B cell (primary cell): ENCODE measurements at regions not wholly inside any gene's neighbourhood (a gene's known extent, or its start where the extent isn't known, plus 50 kb on each side); places are given as distances from the start of the nearest gene placed in this dataset.

ENCODE experiments used
- ATAC-seq: fragments of 200-7000 bp; cut with Tn5 transposase; one replicate; pipeline ENCODE4 v1.10.0; 2021; ENCODE audit warnings: low read depth, mild to moderate bottlenecking, moderate number of reproducible peaks, moderate library complexity
- CTCF ChIA-PET: fragments of 350-600 bp; sonication (Branson Sonifier 250); formaldehyde crosslinking; loops from one replicate; lab custom pipeline; 2021; ENCODE audit warnings: antibody characterized with exemption, inconsistent platforms; lab: Charles Lee
- POLR2A ChIA-PET: fragments of 350-600 bp; sonication (Branson Sonifier 250); formaldehyde crosslinking; loops from one replicate; lab custom pipeline; 2021; ENCODE audit warnings: antibody characterized with exemption; lab: Charles Lee
- DNase-seq: peaks from one replicate; pipeline ENCODE4 v3.0.0; 2013
- H2AFZ ChIP-seq: 2 replicates; pipeline ENCODE4 v1.6.1; 2012; ENCODE audit warnings: mild to moderate bottlenecking, low read depth, low read length; ENCODE audit not compliant: insufficient read depth, poor library complexity, severe bottlenecking
- H3K27ac ChIP-seq, 2 donors: 1 replicate in 1 of 2; 2 replicates in 1 of 2; pipeline ENCODE4 v1.5.1; 2012 to 2013; ENCODE audit warnings: low read length in 2 of 2, mild to moderate bottlenecking in 2 of 2, moderate library complexity in 1 of 2
- H3K27me3 ChIP-seq, 4 experiments: fragments of 200-600 bp in 1 of 4; sonication (generic) in 1 of 4; replicated peaks in 1 of 4; 1 replicate in 2 of 4; 2 replicates in 2 of 4; pipeline versions ENCODE4 v1.6.1 to v1.7.0; 2013 to 2016; ENCODE audit warnings: low read length in 3 of 4, mild to moderate bottlenecking in 2 of 4, mixed read lengths in 1 of 4, moderate library complexity in 1 of 4; ENCODE audit not compliant: insufficient read depth in 4 of 4, control insufficient read depth in 3 of 4; ENCODE audit errors: control extremely low read depth in 1 of 4
- H3K36me3 ChIP-seq, 2 experiments: replicated peaks in 1 of 2; 1 replicate in 1 of 2; 2 replicates in 1 of 2; pipeline versions ENCODE4 v1.6.1 to v1.7.1; 2013; ENCODE audit warnings: low read length in 1 of 2; ENCODE audit not compliant: insufficient read depth in 2 of 2, control insufficient read depth in 1 of 2; ENCODE audit errors: control extremely low read depth in 1 of 2, extremely low read depth in 1 of 2
- H3K4me1 ChIP-seq, 2 donors: fragments of 200-600 bp in 1 of 2; sonication (generic) in 1 of 2; 1 replicate in 1 of 2; 2 replicates in 1 of 2; pipeline versions ENCODE4 v1.5.1 to v1.6.1; 2013 to 2017; ENCODE audit warnings: low read length in 2 of 2; ENCODE audit not compliant: control insufficient read depth in 2 of 2, insufficient read depth in 2 of 2
- H3K4me2 ChIP-seq: replicated peaks from 2 replicates; pipeline ENCODE3; 2012; ENCODE audit warnings: mild to moderate bottlenecking, low read depth, low read length; ENCODE audit not compliant: poor library complexity, severe bottlenecking
- H3K4me3 ChIP-seq, 5 experiments: fragments of 200-600 bp in 1 of 5; sonication (generic) in 1 of 5; 1 replicate in 3 of 5; 2 replicates in 2 of 5; pipeline versions ENCODE4 v1.5.1 to v1.7.0; 2011 to 2016; ENCODE audit warnings: low read length in 4 of 5, mild to moderate bottlenecking in 4 of 5, low read depth in 2 of 5, control low read depth in 1 of 5, moderate library complexity in 1 of 5; ENCODE audit not compliant: insufficient read depth in 1 of 5; ENCODE audit errors: control extremely low read depth in 1 of 5, extremely low read depth in 1 of 5
- H3K79me2 ChIP-seq: fragments of 200-600 bp; sonication (generic); one replicate; pipeline ENCODE4 v1.6.0; 2016; ENCODE audit warnings: low read length; ENCODE audit not compliant: control insufficient read depth, insufficient read depth
- H3K9ac ChIP-seq: fragments of 200-600 bp; sonication (generic); 2 replicates; pipeline ENCODE4 v1.6.1; 2017; ENCODE audit warnings: mild to moderate bottlenecking, low read length, moderate library complexity
- H3K9me3 ChIP-seq, 3 donors: one replicate each; pipeline versions ENCODE4 v1.6.1 to v1.7.1; 2013; ENCODE audit warnings: low read length in 2 of 3; ENCODE audit not compliant: control insufficient read depth in 2 of 3, insufficient read depth in 1 of 3; ENCODE audit errors: control extremely low read depth in 1 of 3
- H4K20me1 ChIP-seq: 2 replicates; pipeline ENCODE4 v1.6.0; 2012; ENCODE audit warnings: mild to moderate bottlenecking, low read length; ENCODE audit not compliant: insufficient read depth, control insufficient read depth, poor library complexity, severe bottlenecking
- H3K27ac Mint-ChIP-seq: one replicate; pipeline ENCODE4 v1.8.0; 2021; ENCODE audit warnings: mixed read lengths
- H3K27me3 Mint-ChIP-seq: one replicate; pipeline ENCODE4 v1.8.0; 2021; ENCODE audit warnings: mixed read lengths
- H3K4me1 Mint-ChIP-seq: one replicate; pipeline ENCODE4 v1.8.0; 2021; ENCODE audit warnings: mixed read lengths
- H3K4me3 Mint-ChIP-seq: one replicate; pipeline ENCODE4 v1.8.0; 2021; ENCODE audit warnings: mixed read lengths
- H3K9me3 Mint-ChIP-seq: one replicate; pipeline ENCODE4 v1.8.0; 2022; ENCODE audit warnings: mixed read lengths; ENCODE audit not compliant: insufficient read depth
- CTCF ChIP-seq: fragments of 200-600 bp; IDR thresholded peaks from one replicate; pipeline ENCODE4 v1.8.0; 2022; ENCODE audit warnings: antibody characterized with exemption, mild to moderate bottlenecking
- EZH2 ChIP-seq: IDR thresholded peaks from 2 replicates; pipeline ENCODE4 v1.6.1; 2012; ENCODE audit warnings: borderline replicate concordance, low read depth, mild to moderate bottlenecking, moderate library complexity, low read length; ENCODE audit not compliant: insufficient read depth, poor library complexity, severe bottlenecking
- WGBS: methylation state at CpG from one replicate; pipeline ENCODE4 v1.1.5; 2013; ENCODE audit warnings: missing lambda C conversion rate; ENCODE audit not compliant: insufficient coverage; 5-methylcytosine and 5-hydroxymethylcytosine counted together
- intact Hi-C: fragments of 100-400 bp; cut with micrococcal nuclease; formaldehyde crosslinking; loops from one replicate; pipeline ENCODE4 v1.10.0; 2022

- 21% methylated on average over 2 of the region's 3 CpGs for WGBS
- Histone ChIP-seq H2AFZ (no peak overlapping the region), H3K27ac (no peak overlapping the region), H3K4me2 (no peak overlapping the region), H3K4me3 (no peak overlapping the region), H3K4me1 (no peaks in the 10 kb centered on the region), H3K36me3 (no peaks in the 10 kb centered on the region), H4K20me1 (no peaks in the 10 kb centered on the region), H3K79me2 (no peaks in the 10 kb centered on the region), H3K27me3 (no peaks in the 10 kb centered on the region), H3K9ac (no peak overlapping the region), H3K9me3 (no peaks in the 10 kb centered on the region)
- ATAC-seq (no peak), DNase-seq (no peak)
- Mint-ChIP-seq H3K9me3 (no peaks in the 10 kb centered on the region), H3K4me1 (no peaks in the 10 kb centered on the region), H3K27me3 (no peaks in the 10 kb centered on the region), H3K27ac (no peak overlapping the region), H3K4me3 (no peak overlapping the region)
- POLR2A ChIA-PET = interaction anchor here (0.6 kb wide), 2 partner anchors 126 to 151 kb away, joined by 4 to 7 read pairs; no protein-coding TSS in a partner anchor
- intact Hi-C loops = no loop called here
- TF ChIP-seq CTCF (no peak), EZH2 (no peak)
- CTCF ChIA-PET = interaction anchor here (1.0 to 1.5 kb wide), 3 partner anchors 9 to 190 kb away, joined by 3 to 8 read pairs (median 4); no protein-coding TSS in a partner anchor
These were observed 138.6 kb downstream of the CEMIP2 start for GRCh38 chr9:71629578-71630215.

DNA sequence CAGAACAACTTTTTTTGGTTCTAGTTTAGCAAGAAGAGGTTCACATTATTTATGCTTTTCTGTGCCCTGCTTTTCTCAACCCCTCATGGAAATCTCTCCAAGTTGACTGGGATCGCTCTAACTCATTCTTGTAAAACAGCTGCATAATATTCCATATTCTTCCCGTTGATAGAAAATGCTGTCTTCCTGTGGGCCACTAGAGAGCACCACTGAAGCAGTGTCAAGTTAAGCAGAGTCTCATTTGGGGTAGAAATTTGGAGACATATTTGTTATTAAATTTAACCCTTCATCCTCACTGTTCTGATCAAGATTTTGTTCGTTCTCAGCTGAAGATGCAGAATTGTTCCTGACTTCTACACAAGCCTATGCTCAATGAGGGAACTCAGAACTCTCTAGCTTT lies 140.1 kb downstream of the CEMIP2 start:
- 100% methylated on average over 1 of the region's 3 CpGs for WGBS
- ATAC-seq = no peak

More for the DNA sequence above, 140.1 kb downstream of the CEMIP2 start:
- Histone ChIP-seq H3K4me1 (no peaks in the 10 kb centered on the region), H3K79me2 (no peaks in the 10 kb centered on the region), H2AFZ (no peak overlapping the region), H4K20me1 (no peaks in the 10 kb centered on the region), H3K36me3 (no peaks in the 10 kb centered on the region), H3K27ac (no peak overlapping the region), H3K9ac (no peak overlapping the region), H3K9me3 (no peaks in the 10 kb centered on the region), H3K27me3 (no peaks in the 10 kb centered on the region), H3K4me2 (no peak overlapping the region), H3K4me3 (no peak overlapping the region)
- H3K9me3 Mint-ChIP-seq = no peaks in the 10 kb centered on the region
- ChIA-PET POLR2A (no interaction called here), CTCF (interaction anchor here (0.7 to 1.8 kb wide), 4 partner anchors 50 to 644 kb away, joined by 3 to 5 read pairs (median 3); no protein-coding TSS in a partner anchor)
- no peak overlapping the region for H3K4me3 Mint-ChIP-seq
- no peaks in the 10 kb centered on the region for H3K27me3 Mint-ChIP-seq
- H3K4me1 Mint-ChIP-seq = no peaks in the 10 kb centered on the region
- intact Hi-C loops = no loop called here
- no peak overlapping the region for H3K27ac Mint-ChIP-seq
- TF ChIP-seq EZH2 (no peak), CTCF (peak; percentile 24)
- DNase-seq = no peak
